ENCODE measurements at regions not wholly inside any gene's neighbourhood (a gene's known extent, or its start where the extent isn't known, plus 50 kb on each side); places are given as distances from the start of the nearest gene placed in this dataset.
"Not testable (repeated sequence)": the region's sequence is repeated elsewhere in the genome, so short reads cannot be mapped to it uniquely, and the experiment has no call there.

DNA sequence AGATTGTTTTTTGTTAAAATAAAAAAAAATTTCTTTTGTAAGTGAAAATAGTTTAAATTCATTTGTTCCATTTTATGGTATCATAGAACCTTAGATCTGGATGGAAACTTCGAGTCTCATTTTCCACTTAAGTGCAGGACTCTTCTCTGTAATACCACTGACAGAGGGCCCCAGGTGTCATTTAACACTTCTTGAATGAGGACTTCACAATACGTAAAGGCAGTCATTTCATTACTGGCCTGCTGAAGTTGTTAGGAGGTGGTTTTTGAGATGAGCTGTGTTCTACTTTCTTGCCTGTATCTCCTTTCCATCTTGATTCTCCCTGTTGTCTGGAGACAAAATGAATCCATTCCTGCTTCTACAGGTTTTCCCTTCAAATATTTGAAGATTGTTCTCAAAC, 455.3 kb downstream of the DMRT2 start:
- no peak for DNase-seq

DNA sequence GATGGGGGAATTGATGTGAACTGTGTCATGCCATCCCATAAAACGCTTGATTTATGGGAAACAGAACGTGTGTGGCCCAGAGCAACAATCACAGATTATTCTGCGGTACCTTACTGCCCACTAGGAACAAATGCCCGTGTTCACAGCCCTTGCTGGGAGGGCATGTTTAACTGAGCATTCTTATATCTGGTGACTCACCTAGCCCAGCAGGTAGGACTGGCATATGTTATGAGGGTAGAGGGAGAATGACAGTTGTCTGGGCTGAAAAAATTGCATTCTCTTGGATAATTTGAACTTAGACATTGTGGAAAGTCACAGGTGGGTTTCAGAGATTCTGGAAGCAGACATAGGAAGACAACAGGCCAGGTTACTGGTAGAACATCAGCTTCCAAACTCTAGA, 460.6 kb downstream of the DMRT2 start:
- DNase-seq = no peak

DNA sequence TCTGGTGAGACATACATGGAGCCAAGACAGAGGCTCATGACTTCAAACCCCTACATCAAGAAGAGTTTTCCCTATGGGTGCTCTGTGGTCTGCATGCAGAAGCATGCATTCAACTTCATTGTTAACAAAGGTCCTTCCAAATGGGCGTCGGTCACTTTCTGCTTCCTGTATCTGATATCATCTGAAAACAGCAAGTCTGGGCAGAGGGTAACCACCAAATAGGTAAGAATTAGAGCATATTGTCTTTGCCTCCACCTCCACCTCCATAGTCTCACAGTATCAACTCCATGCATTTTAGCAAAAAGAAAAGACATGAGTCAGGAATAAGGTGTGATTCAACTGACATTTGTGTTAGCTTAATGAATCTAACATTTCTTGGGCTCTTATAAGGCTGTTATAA, 462.9 kb downstream of the DMRT2 start:
- DNase-seq = no peak

DNA sequence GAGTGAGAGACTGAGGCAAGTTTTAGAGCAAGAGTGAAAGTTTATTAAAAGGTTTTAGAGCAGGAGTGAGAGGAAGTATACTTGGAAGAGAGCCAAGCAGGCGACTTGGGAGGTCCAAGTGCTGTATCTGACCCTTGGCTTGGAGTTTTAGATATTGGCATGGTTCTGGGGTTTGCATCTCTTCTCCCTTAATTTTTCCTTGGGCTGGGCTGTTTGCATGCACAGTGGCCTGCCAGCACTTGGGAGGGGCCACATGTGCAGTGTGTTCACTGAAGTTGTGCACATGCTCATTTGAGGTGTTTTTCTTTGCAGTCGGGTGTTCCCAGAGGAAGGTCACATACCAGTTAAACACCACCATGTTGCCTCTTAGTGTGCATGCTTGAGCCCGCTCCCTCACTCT, 464.1 kb downstream of the DMRT2 start:
- no peak for DNase-seq

DNA sequence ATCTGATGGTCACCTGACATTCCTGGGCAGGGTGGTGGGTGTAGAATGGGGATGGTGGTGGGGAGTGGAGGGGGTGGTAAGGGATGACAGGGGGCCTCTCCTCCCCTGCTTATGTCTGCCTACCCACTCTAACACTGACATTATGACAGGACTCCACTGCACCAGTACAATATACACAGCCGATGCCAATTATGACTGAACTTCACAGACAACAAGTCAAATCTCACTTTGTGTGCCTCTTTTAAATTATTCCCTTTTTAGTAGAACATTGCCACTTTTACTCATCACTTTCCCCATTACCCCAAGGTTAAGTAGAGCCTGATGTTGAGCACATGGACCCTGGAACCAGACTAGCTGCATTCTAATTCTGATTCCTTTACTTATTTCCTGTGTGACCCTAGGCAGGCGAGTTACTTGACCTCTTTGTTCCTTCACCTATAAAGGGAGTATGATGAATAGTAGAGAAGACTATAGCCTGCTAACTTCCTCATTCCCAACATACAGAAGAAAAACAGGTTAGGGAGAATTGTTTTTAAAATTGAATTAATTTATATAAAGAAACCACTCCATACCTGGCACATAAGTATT, 464.7 kb downstream of the DMRT2 start:
- DNase-seq = no peak

DNA sequence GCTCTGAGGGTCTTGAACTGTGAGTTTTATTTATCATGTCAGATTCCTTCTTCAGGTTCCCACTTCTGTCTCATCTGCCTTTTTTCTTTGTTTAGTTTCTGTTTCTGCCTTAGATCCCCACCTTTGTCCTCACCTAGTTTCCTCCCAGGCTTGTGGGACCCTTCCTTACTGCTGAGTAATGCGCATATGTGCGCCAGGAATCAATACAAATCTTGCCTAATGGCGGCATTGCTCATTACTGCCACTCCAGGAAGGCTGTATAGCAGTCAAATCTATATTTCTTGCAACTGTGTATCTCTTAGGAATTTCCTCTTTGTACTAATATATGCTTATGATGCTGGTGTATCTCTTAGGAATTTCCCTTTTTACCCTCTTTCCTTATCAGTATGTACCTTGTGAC, 465.4 kb downstream of the DMRT2 start:
- no peak for DNase-seq

DNA sequence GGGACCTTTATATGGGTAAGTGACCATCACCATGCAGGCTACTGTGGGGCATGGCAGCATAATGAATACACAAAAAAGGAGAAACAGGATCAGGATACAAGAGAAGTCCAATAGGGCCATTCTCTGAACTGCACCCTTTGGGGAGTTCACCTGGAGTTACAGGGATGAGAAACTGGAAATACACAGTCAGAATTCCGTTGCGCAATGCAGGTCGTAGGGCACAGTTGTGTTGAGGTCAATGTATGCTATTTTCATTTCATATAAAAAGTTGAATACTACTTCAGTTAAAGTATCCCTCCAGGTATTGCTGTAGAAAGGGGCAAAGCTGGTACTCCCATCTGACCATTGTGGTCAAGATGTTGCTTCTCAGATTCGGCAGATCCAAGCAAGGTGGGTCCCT, 471.4 kb downstream of the DMRT2 start:
- no peak for DNase-seq

DNA sequence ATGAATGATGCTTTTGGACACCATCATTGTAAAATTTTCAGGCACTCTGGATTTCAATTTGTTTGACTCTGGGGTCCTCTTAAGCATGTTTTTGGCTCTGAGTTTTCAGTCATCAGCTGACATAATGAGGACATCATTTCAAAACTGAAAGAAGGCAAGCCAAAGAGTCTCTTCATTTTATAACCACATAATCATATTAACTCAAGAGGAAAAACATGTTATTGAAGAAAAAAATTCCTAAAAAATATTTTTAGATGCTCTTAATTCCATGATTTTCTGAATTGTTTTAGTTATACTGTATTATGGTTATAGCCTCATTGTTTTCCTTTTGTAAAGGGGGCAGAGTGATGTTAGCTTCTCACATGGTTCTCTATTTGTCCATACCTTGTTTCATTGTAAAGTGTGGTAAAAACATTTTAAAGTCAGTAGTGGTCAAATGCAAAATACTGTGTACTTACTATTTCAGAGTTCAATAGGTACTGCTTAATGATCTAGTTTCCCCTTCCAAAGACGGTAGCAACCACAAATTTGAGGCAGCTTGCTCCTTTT, 472.1 kb downstream of the DMRT2 start:
- no peak for DNase-seq

DNA sequence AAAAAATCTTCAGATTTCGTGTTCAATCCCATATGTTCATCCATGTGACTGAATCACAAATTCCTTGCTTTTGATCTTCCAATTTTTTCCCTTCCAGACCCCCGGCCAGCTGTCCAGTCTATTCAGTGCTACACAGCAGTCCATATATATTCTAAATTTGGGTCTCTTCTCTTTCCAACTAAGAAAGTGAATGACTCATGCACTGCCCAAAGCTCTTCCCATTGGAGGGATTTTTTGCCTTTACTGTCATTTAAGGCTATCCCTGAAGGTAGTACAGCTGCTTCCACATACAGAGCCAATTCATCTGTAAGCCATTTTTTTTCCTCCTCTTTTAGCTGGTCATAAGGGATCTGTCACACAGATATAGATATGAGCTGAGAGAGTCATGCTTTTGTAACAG, 478.3 kb downstream of the DMRT2 start:
- no peak for DNase-seq

DNA sequence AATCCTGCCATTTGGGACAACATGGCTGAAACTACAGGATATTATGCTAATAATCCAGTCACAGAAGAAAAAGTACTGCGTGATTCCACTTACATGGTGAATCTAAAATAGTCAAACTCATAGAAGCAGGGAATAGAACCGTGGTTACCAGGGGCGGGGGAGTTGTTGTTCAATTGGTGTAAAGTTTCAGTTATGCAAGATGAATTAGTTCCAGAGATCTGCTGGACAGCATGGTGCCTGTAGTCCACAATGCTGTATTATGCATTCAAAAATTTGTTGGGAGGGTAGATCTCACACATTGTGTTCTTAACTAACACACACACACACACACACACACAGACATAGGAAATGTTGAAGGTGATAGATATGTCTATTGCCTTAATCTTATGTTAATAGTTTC, 480.5 kb downstream of the DMRT2 start:
- DNase-seq = no peak

DNA sequence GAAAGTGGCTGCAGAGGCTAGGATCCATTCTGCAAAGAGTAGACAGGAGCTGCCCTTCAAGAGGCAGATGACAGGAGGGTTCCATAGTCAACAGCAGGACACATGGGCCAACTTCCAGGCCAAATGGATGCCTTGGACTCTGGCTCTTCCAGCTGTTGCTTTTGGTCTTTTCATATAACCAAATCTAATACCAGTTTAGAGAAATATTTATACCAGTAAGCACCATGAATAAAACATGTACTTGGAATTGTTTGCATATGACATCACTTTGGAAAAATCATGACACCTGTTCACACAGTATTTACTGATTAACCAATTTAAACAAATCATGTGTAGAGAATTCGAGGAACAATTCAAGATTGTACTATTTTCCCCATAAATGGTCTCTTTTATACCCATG, 481.3 kb downstream of the DMRT2 start:
- DNase-seq = no peak

DNA sequence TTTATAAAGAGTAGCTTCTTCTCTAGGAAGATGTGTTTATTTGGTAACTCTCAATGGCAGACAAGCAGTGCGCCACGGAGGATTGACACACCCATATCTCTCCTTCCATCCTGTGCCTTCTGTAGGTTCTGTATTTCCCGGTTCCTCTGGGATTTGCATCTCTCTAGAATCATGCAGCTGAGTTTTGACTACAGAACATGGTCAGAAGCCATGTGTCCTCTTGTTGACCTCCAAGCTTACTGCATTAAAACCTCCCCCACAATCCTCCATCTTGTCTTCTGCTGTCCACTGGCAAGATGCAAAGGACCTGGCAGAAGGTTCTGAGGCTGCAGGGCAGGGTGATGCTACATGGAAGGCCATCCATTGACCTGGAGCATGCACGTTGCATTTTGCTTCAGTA, 482.0 kb downstream of the DMRT2 start:
- DNase-seq = no peak

DNA sequence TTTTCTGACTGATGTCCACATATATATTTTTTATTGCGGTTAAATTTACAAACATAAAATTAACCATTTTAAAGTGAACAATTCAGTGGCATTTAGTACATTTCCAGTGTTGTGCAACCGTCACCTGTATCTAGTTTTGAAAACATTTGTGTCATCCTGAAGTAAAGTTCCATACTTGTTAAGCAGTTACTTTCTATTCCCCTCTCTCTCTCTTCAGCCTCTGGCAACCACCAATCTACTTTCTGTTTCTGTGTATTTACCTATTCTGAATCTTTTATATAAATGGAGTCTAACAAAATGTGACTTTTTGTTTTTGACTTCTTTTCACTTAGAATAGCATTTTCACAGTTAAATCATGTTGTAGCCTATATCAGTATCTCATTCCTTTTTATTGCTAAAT, 480.1 kb upstream of the SMARCA2 start:
- DNase-seq = no peak

DNA sequence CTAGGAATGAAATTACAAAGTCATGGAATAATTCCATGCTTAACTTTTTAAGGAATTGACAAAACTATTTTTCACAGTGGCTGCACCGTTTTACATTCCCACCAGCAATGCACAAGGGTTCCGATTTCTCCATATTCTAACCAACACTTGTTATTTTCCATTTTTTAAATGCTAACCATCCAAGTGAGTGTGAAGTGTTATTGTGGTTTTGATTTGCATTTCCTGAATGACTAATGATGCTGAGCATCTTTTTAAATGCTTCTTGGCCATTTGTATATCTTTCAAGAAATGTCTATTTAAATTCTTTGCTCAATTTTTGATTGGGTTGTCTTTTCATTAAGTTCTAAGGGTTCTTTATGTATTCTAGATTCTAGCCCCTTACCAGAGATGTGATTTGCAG, 479.5 kb upstream of the SMARCA2 start:
- no peak for DNase-seq

DNA sequence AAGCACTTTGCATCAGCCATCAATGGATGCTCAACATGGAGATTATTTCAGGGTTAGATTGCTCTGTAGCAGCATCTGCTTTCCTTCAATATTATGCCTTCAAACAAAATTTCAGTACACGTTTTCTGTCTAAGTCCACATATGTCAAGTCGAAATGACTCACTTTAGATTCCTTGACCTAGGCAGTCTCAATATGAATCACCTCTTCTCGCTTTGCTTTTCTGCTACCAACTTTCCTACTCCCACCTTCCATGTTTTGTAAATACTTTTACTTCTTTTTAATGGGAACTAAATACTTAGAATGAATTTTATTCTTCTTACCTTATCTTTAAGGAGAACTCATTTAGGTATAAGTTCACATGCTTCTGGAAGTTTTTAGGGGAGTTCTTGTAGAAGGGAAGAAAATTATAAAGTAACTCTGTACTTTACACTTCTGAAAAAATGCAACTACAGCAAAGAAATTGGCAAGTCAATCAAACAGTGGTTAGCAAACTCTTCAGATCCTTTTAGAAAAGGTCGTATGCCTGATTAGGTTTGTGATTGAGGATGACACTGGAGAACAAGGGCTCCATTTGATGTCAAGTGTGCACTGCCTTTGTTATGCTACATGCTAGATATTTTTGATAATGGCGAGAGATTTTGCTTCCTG, 478.5 kb upstream of the SMARCA2 start:
- no peak for DNase-seq

DNA sequence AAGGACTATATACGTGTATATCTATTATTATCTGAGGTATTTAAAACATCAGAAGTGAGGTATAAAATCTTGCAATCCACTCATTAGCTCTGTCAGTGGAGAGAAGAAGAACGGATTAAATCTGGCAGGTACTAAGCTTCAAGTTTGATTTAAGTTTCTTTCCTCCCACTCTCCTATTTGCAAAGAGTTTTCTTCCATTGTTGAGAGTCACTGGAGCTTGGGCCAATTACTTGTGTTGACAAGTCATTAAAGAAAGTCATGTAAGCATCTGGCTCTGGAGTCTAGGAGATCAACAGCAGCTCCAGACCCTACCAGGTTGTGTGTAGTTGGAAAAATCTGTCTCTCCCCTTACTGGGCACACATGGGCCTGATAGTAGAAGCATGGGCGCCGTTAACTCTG, 476.8 kb upstream of the SMARCA2 start:
- no peak for DNase-seq

DNA sequence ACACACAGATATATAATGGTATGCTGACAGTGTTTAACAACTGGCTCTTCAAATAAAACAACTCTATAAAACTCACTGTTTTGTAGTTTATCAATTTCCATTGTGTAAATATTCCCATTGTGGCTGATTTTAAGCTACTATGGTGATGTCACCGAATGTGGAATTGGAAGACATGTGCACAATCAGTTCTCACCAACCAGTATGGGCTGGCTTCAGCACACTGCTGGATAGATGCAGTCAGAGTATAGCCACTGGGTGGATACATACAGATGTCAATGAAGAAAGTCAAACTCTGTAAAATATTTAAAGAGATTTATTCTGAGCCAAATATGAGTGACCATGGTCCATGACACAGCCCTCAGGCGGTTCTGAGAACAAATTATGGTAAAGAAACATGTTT, 475.9 kb upstream of the SMARCA2 start:
- no peak for DNase-seq

DNA sequence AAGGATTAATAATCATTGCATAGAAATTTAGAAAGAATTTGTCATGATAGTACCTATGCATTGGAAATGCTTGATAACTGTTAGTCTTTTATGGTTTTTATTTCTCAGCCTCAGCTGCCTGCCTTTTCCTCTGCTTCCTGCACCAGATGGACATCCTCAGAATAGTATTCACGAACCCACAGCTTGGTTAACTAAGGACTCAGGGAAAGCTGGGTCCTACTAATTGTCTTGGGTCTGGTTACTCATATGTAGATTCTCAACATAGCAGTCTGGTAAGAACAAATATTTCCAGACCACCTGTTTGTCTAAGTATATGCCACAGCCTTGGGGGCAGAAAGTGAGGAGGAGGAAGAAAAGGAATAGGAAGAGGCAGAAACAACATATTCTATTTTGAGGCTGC, 464.5 kb upstream of the SMARCA2 start:
- no peak for DNase-seq

DNA sequence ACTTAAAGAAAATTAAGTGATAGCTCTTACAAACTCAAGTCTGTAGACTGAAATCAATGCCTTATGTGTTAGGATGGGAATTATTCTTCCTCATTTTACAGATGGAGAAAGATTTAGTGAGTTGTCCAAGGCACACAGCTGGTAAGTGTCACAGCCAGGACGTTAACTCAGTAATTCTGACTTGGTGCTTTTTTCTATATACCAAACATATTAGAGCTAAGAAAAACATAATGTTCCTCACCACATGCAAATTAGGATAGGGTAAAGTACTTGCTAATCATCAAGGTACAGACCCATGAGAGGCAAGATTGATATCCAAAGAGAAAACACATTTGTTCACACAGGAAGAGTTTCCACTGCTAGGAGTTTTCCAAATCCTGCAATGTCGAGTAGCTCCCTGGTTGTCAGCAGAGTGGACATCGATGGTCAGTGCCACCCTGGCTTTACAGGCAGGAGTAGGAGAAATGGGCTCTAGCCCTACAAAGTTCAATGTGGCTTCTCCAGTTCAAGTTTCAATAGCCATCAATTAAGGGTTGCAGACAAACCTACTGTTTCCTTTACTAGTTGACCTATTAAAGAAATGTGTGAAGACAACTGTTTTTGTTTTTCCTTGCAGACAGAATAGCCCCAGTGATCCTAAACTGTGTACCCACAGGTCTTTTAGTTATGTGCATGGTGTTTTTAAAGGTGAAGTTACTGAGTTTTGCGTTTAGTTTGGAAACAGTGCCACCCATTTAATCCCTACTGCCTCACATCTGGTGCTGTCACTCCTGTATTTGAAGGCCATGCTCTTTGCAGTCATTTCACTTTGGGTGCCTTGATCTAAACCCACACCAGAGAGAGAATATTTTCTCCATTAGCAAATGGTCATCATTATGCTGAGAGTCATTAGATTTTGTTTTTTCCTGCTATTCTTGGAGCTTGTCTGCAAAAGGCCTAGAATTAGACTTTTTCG, 460.8 kb upstream of the SMARCA2 start:
- DNase-seq = no peak

DNA sequence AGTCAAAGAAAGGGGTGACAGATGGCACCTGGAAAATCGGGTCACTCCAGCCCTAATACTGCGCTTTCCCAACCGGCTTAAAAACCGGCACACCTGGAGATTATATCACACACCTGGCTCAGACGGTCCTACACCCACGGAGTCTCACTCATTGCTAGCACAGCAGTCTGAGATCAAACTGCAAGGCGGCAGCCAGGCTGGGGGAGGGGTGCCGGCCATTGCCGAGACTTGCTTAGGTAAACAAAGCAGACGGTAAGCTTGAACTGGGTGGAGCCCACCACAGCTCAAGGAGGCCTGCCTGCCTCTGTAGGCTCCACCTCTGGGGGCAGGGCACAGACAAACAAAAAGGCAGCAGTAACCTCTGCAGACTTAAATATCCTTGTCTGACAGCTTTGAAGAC, 456.5 kb upstream of the SMARCA2 start:
- DNase-seq = not testable (repeated sequence)

DNA sequence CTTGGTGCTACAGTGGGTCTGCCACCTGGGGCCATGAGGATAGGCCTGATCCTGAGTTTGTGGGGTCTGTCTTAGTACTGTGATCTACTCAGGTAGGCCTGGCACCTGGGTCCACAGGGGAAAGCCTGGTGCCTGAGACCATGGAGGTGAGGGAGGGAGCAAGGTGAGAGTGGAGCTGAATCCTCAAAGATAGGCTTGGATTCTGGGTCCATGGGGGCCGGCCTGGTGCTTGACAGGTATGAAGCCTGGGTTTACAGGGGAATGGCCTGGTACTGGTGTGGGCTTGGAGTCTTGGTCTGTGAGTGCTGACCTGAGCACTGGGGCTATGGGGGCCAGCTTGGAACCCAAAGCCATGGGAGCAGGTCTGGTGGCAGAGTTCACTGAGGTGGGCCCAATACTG, 439.2 kb upstream of the SMARCA2 start:
- DNase-seq = no peak

DNA sequence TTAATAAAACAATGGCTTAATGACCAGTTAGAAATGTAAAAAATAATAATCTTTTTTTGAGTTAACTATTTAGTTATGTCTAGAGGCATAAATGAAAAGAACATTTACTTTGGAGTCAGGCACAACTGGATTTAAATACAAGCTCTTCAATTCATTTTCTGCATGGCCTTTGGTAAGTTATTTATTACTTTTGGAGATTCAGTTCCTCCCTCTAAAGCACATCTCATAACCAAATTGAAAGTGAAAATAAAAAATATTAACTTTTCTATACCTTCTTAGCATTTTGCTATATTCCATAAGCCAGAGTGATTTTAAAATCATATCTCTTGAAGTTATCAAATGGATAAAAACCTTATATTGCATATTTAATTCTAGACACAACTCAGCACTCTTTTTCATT, 434.9 kb upstream of the SMARCA2 start:
- no peak for DNase-seq

DNA sequence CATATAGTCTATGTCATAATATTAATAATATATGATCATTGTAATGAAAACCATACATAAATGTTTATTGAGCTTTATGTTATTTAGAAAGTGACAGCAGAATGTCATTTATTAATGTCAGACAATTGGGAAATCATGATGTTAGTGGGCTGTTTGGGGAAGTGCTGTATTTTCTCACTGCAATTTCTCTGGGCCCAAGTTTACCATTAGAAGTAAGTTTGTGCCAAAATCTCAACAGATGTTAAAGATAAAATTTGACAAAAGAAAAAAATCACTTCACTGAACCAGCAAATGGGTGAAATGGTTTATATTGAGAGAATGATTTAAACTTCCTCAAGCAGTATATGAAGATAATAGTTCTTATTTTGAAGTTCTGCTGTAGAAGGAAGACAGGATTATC, 433.2 kb upstream of the SMARCA2 start:
- DNase-seq = no peak

DNA sequence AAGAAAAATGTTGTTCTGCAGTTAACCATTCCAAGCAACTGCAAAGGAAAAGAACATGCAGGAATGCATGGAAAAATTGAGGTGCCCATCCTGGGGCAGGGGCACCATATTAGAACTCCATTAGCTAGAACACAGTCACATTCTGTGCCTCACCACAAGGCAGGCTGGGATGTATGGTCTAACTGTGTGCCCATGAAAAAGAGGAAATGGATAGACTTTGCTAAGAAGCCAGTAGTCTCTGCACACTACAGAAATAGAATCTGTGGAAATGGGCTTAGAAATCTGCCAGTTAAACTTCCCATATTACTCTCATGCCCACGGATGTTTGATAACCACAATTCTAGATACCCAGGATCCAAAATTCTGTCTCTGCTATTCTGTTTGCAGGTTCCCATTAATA, 423.8 kb upstream of the SMARCA2 start:
- DNase-seq = no peak

All from NCI-H2081 (cell line).